Lower leg skin (tissue), 3 donors: ENCODE measurements at regions not wholly inside any gene's neighbourhood (a gene's known extent, or its start where the extent isn't known, plus 50 kb on each side); places are given as distances from the start of the nearest gene placed in this dataset.

Source experiments
- POLR2A ChIP-seq, 2 donors: fragments of 450-650 bp; IDR thresholded peaks; one replicate each; pipeline ENCODE4 v1.6.1; 2016 to 2017; ENCODE audit warnings: antibody characterized with exemption in 2 of 2, mild to moderate bottlenecking in 1 of 2, moderate library complexity in 1 of 2
- TF ChIP-seq, protein P1 (sequence below), 3 donors: fragments of 450-650 bp; IDR thresholded peaks; one replicate each; pipeline ENCODE4 v1.5.1; 2016; ENCODE audit warnings: antibody characterized with exemption in 3 of 3, mild to moderate bottlenecking in 3 of 3, moderate library complexity in 2 of 3

- no peak for TF ChIP-seq POLR2A (IDR thresholded peaks at IDR 0.05)
- TF ChIP-seq, protein P1, sequence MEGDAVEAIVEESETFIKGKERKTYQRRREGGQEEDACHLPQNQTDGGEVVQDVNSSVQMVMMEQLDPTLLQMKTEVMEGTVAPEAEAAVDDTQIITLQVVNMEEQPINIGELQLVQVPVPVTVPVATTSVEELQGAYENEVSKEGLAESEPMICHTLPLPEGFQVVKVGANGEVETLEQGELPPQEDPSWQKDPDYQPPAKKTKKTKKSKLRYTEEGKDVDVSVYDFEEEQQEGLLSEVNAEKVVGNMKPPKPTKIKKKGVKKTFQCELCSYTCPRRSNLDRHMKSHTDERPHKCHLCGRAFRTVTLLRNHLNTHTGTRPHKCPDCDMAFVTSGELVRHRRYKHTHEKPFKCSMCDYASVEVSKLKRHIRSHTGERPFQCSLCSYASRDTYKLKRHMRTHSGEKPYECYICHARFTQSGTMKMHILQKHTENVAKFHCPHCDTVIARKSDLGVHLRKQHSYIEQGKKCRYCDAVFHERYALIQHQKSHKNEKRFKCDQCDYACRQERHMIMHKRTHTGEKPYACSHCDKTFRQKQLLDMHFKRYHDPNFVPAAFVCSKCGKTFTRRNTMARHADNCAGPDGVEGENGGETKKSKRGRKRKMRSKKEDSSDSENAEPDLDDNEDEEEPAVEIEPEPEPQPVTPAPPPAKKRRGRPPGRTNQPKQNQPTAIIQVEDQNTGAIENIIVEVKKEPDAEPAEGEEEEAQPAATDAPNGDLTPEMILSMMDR (IDR thresholded peaks at IDR 0.05), result no peak
These were observed 972.0 kb upstream of the LRRTM1 start for GRCh38 chr2:81276595-81276994.
